ENCODE measurements at regions not wholly inside any gene's neighbourhood (a gene's known extent, or its start where the extent isn't known, plus 50 kb on each side); places are given as distances from the start of the nearest gene placed in this dataset.

GRCh38 chr16:47925811-47926460 lies 229.9 kb downstream of the ABCC12 start:
- WGBS, 2 donors, result 82 to 91% methylated on average over 8 of the region's 8 CpGs
- Histone ChIP-seq H3K9me3 (no peaks in the 10 kb centered on the region), H3K27me3 (no peaks in the 10 kb centered on the region), H3K4me3 (no peak overlapping the region), H3K36me3 (no peaks in the 10 kb centered on the region), H3K27ac (no peak overlapping the region), H3K4me1 (no peaks in the 10 kb centered on the region)
- DNase-seq (no peak), FAIRE-seq (no peak), ATAC-seq (no peak)
- intact Hi-C loops (cut with DNase I), result no loop called here
- no peak for TF ChIP-seq CTCF (IDR thresholded peaks at IDR 0.05)

- WGBS, 2 donors, result 87% methylated on average over 2 of the region's 2 CpGs
- no peak for TF ChIP-seq CTCF (IDR thresholded peaks at IDR 0.05)
- no peak overlapping the region for H3K27ac ChIP-seq
- ATAC-seq, result no peak
- H3K27me3 ChIP-seq, result no peaks in the 10 kb centered on the region
- H3K4me3 ChIP-seq, result no peak overlapping the region
- no peaks in the 10 kb centered on the region for H3K36me3 ChIP-seq
- FAIRE-seq, result no peak
- no peak for DNase-seq
- intact Hi-C loops (cut with DNase I), result no loop called here
- H3K9me3 ChIP-seq, result no peaks in the 10 kb centered on the region
- H3K4me1 ChIP-seq, result no peaks in the 10 kb centered on the region
Observed at GRCh38 chr16:47924950-47925349, 230.8 kb downstream of the ABCC12 start.

- ATAC-seq, result no peak
- Histone ChIP-seq H3K27ac (no peak overlapping the region), H3K36me3 (no peaks in the 10 kb centered on the region), H3K27me3 (no peaks in the 10 kb centered on the region), H3K9me3 (no peaks in the 10 kb centered on the region), H3K4me1 (no peaks in the 10 kb centered on the region), H3K4me3 (no peak overlapping the region)
- intact Hi-C loops (cut with DNase I), result no loop called here
- 45% methylated on average over 1 of the region's 1 CpG for WGBS, 2 donors
- no peak for FAIRE-seq
- DNase-seq, result no peak
- no peak for TF ChIP-seq CTCF (IDR thresholded peaks at IDR 0.05)
Observed at GRCh38 chr16:47921535-47921934, 234.3 kb downstream of the ABCC12 start.

- intact Hi-C loops (cut with DNase I), result no loop called here
- ATAC-seq, result peak in 2 of 4 donors; percentile 30 to 33
- Histone ChIP-seq H3K4me1 (no peaks in the 10 kb centered on the region), H3K36me3 (no peaks in the 10 kb centered on the region), H3K27me3 (no peaks in the 10 kb centered on the region), H3K9me3 (no peaks in the 10 kb centered on the region), H3K4me3 (no peak overlapping the region), H3K27ac (no peak overlapping the region)
- WGBS, 2 donors, result 3% methylated on average over 1 of the region's 1 CpG
- TF ChIP-seq CTCF (IDR thresholded peaks at IDR 0.05), result no peak
- FAIRE-seq, result no peak
- DNase-seq, result no peak
Observed at GRCh38 chr16:47920709-47921108, 235.1 kb downstream of the ABCC12 start.

GRCh38 chr16:47917118-47917517 lies 238.7 kb downstream of the ABCC12 start:
- Histone ChIP-seq H3K36me3 (no peaks in the 10 kb centered on the region), H3K27me3 (no peaks in the 10 kb centered on the region), H3K9me3 (no peaks in the 10 kb centered on the region), H3K4me1 (no peaks in the 10 kb centered on the region), H3K4me3 (no peak overlapping the region), H3K27ac (no peak overlapping the region)
- no peak for TF ChIP-seq CTCF (IDR thresholded peaks at IDR 0.05)
- ATAC-seq (no peak), DNase-seq (no peak), FAIRE-seq (no peak)
- intact Hi-C loops (cut with DNase I), result no loop called here

All from pancreas (tissue), 10 donors.